ENCODE measurements at regions not wholly inside any gene's neighbourhood (a gene's known extent, or its start where the extent isn't known, plus 50 kb on each side); places are given as distances from the start of the nearest gene placed in this dataset.

DNA sequence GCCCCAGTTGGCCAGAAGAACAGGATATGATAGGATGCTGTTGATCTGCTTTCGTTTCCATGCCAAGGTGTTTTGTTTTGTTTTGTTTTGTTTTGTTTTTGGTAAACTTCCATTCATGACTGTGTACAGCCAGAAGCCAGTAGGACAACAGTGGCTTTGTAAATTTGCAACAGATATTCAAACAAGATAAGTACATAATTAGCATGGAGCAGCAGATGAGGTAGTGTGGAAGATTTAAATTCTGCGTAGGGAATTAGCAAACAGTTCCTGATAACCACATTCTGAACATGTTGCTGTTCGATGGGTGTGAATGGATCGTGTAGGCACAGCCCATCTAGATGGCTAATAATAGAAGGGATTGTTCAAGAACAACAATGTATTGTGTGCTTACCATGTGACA is 1080.1 kb upstream of the RBFOX1 start:
- no peak overlapping the region for H3K27ac ChIP-seq (ENCODE audit: poor library complexity, severe bottlenecking)
- DNase-seq (ENCODE audit: low spot score) = no peak
- H3K36me3 ChIP-seq (ENCODE audit: low read depth) = no peaks in the 10 kb centered on the region
- ATAC-seq (ENCODE audit: low read depth) = no peak
- no peaks in the 10 kb centered on the region for H3K9me3 ChIP-seq (ENCODE audit: severe bottlenecking)
- no peaks in the 10 kb centered on the region for H3K4me1 ChIP-seq (ENCODE audit: insufficient read depth, poor library complexity, severe bottlenecking)
- H3K4me3 ChIP-seq (ENCODE audit: severe bottlenecking) = no peak overlapping the region
- H3K27me3 ChIP-seq (ENCODE audit: insufficient read depth, poor library complexity, severe bottlenecking) = no peaks in the 10 kb centered on the region
- no peak for TF ChIP-seq CTCF (IDR thresholded peaks at IDR 0.05; ENCODE audit: poor library complexity, severe bottlenecking)

DNA sequence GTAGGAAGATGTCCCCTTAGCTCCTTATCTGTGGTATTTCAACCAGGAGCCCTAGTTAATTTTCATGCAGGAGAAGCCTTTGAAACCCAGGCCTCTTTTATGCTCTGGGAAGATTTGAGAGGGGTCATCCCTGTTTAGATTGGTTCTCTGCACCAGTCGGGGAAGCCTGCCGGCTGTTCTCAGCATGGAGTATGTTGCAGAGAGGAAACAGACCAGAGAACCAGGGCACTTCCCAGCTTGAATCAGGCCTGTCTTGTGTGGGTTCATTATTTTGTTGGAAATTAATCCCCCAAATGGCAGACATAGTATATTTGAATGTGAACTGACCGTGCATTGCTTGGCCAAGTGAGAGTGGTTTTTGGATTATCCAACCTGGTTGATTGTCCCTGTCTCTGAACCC is 1082.1 kb upstream of the RBFOX1 start:
- H3K4me1 ChIP-seq (ENCODE audit: insufficient read depth, poor library complexity, severe bottlenecking) = no peaks in the 10 kb centered on the region
- no peak for TF ChIP-seq CTCF (IDR thresholded peaks at IDR 0.05; ENCODE audit: poor library complexity, severe bottlenecking)
- H3K27ac ChIP-seq (ENCODE audit: poor library complexity, severe bottlenecking) = no peak overlapping the region
- ATAC-seq (ENCODE audit: low read depth) (no peak), DNase-seq (ENCODE audit: low spot score) (no peak)
- no peaks in the 10 kb centered on the region for H3K27me3 ChIP-seq (ENCODE audit: insufficient read depth, poor library complexity, severe bottlenecking)
- H3K9me3 ChIP-seq (ENCODE audit: severe bottlenecking) = no peaks in the 10 kb centered on the region
- H3K36me3 ChIP-seq (ENCODE audit: low read depth) = no peaks in the 10 kb centered on the region
- no peak overlapping the region for H3K4me3 ChIP-seq (ENCODE audit: severe bottlenecking)

DNA sequence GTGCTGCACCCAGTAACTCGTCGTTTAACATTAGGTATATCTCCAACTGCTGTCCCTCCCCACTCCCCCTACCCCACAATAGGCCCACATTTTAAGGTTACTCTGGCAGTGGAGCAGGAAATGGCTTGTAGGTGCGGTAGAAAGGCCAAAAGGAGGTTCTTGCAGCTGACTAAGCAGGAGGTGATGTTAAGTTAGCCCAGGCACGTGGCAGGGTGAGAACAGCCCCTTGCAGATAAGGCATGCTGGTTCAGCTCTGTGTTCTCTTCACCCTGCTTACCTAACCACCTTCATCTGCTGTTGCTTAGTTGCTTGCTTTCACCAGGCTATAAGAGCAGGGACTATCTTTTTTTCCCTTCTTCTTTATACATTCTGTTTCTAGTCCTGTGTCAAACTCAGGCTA is 1082.8 kb upstream of the RBFOX1 start:
- no peaks in the 10 kb centered on the region for H3K4me1 ChIP-seq (ENCODE audit: insufficient read depth, poor library complexity, severe bottlenecking)
- no peak overlapping the region for H3K27ac ChIP-seq (ENCODE audit: poor library complexity, severe bottlenecking)
- ATAC-seq (ENCODE audit: low read depth) (no peak), DNase-seq (ENCODE audit: low spot score) (no peak)
- no peaks in the 10 kb centered on the region for H3K9me3 ChIP-seq (ENCODE audit: severe bottlenecking)
- no peaks in the 10 kb centered on the region for H3K36me3 ChIP-seq (ENCODE audit: low read depth)
- no peak overlapping the region for H3K4me3 ChIP-seq (ENCODE audit: severe bottlenecking)
- H3K27me3 ChIP-seq (ENCODE audit: insufficient read depth, poor library complexity, severe bottlenecking) = no peaks in the 10 kb centered on the region
- TF ChIP-seq CTCF (IDR thresholded peaks at IDR 0.05; ENCODE audit: poor library complexity, severe bottlenecking) = no peak

GRCh38 chr16:6248199-6248598 is 1084.4 kb upstream of the RBFOX1 start:
- Histone ChIP-seq H3K27me3 (ENCODE audit: insufficient read depth, poor library complexity, severe bottlenecking) (no peaks in the 10 kb centered on the region), H3K36me3 (ENCODE audit: low read depth) (no peaks in the 10 kb centered on the region), H3K9me3 (ENCODE audit: severe bottlenecking) (no peaks in the 10 kb centered on the region), H3K27ac (ENCODE audit: poor library complexity, severe bottlenecking) (no peak overlapping the region), H3K4me1 (ENCODE audit: insufficient read depth, poor library complexity, severe bottlenecking) (no peaks in the 10 kb centered on the region), H3K4me3 (ENCODE audit: severe bottlenecking) (no peak overlapping the region)
- ATAC-seq (ENCODE audit: low read depth) (no peak), DNase-seq (ENCODE audit: low spot score) (no peak)
- TF ChIP-seq CTCF (IDR thresholded peaks at IDR 0.05; ENCODE audit: poor library complexity, severe bottlenecking) = no peak

- DNase-seq (ENCODE audit: low spot score) = no peak
- no peak for TF ChIP-seq CTCF (IDR thresholded peaks at IDR 0.05; ENCODE audit: poor library complexity, severe bottlenecking)
- Histone ChIP-seq H3K27ac (ENCODE audit: poor library complexity, severe bottlenecking) (no peak overlapping the region), H3K27me3 (ENCODE audit: insufficient read depth, poor library complexity, severe bottlenecking) (no peaks in the 10 kb centered on the region), H3K36me3 (ENCODE audit: low read depth) (no peaks in the 10 kb centered on the region), H3K9me3 (ENCODE audit: severe bottlenecking) (no peaks in the 10 kb centered on the region), H3K4me3 (ENCODE audit: severe bottlenecking) (no peak overlapping the region), H3K4me1 (ENCODE audit: insufficient read depth, poor library complexity, severe bottlenecking) (no peaks in the 10 kb centered on the region)
- no peak for ATAC-seq (ENCODE audit: low read depth)
These were observed 1084.9 kb upstream of the RBFOX1 start for GRCh38 chr16:6247775-6248174.
